NCI-H82 treated with DMSO at 0.1 percent for 48 hours (cell line): ENCODE measurements at regions not wholly inside any gene's neighbourhood (a gene's known extent, or its start where the extent isn't known, plus 50 kb on each side); places are given as distances from the start of the nearest gene placed in this dataset.

Experiments used
- DNase-seq: peaks from one replicate; lab custom pipeline; 2025; ENCODE audit not compliant: unreplicated experiment; lab: John Stamatoyannopoulos, UW

GRCh38 chr5:125126050-125126449 is 379.6 kb upstream of the ZNF608 start:
- DNase-seq, result no peak

GRCh38 chr5:125129151-125129806 is 382.8 kb upstream of the ZNF608 start:
- no peak for DNase-seq

DNA sequence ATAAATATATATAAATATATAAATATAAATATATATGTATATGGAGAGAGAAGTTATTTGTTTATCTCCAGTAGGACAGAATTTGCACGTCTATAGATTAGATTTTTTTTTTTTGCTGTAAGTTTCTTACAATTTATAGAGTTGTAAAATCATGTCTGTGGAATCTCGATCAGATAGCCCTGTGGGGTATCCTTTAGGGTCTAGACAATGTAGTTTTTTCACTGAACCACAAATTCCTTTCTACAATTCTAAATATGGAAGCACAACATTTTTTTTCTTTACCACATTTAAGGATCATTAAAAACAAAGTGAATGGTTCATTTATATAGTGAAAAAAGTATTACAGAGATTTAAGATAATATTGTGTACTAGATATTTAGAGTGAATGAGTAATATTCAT is 384.2 kb upstream of the ZNF608 start:
- no peak for DNase-seq

DNA sequence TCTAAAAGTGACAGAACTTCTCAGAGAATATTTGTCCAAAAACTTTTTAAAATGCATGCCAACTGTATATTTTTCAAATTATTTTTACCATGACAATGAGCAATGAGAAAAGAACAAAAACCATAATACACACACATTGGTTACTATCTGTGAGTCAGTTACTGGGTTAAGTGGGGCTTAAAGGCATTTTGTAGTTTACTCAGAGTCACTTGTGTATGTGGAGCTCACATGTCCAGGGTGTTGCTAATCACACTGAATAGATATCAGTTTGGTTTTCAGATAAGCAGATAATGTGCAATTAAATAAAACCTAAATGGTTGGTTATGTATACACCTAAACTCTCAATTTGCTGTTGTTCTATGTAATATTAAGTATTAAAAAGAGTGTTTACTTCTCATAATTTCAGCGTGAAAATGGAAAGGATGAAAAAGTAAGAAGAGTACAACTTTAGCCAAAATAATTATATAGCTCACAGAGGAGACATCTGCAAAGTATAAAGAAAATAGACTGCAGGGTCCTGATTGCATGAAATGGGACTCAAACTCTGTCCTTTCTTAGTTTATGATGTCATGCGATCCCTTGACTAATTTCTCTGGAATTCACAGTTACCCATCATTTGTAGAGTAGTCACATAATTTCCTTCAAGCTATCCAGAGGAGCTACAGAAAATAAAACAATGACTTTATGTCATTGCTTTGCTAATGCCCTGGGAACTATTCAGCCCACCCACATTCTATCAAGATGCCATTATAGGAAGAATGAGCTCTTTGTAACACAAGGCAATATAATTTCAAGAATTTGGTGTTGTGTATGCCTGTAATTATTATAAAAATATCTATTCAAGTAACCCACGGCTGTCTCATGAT is 388.0 kb upstream of the ZNF608 start:
- peak; percentile 4 for DNase-seq

DNA sequence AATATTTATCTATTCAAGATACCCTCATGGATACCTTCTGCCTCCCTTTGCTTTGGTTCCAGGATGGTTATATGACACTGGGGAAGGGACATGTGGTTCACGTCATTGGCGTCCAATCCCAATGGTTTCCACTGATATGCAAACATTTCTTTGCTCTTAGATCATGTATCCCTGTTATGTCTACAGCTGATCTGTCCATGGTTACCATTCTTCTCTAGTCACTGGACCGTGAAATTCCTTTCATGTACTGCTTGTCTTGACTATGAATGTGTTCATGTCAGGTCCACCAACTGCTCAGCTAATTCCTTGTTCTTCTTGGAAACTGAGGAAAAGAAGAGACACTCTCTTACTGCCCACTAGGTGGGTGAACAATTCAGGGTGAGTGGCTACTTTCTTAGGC is 391.1 kb upstream of the ZNF608 start:
- no peak for DNase-seq

DNA sequence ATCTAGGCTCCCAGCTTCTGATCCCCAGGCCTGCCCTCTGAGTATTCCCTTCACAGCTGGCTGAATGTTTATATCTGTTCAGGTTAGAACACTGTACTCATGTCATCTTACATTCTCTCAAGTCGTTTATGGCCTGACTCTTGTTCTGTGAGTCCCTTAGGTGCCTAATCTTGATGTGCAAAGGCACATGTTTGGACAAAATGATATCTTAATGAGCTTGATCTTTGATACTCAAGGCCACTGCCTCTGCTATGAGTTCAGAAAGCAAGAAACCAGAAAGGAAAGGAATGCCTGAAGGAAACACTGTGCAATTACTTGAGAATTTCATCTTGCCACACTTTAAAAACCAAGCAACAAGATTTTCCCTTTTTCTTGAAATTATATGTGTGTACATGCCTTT is 391.8 kb upstream of the ZNF608 start:
- DNase-seq, result no peak

DNA sequence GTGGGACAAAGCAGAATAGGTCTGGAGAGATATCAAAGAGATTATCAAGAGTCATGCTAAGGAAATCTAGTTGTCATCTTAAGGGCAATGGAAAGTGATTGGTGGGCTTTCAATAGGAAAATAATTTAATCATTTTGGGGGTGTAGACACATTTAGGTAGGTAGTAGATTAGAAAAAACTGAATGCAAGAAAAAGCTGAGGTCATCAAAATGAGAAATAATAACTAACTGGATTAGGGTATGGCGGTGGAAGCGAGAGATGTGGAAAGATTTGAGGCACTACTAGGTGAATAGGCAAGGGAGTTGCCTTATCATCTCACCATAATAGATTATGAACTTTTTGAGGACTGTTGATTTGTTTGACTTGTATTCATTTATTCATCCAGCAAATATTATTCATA is 393.2 kb upstream of the ZNF608 start:
- no peak for DNase-seq

- no peak for DNase-seq
These were observed 393.8 kb upstream of the ZNF608 start for GRCh38 chr5:125140220-125140619.

GRCh38 chr5:125140855-125141254 is 394.4 kb upstream of the ZNF608 start:
- peak; percentile 87 for DNase-seq

- DNase-seq, result no peak
These were observed 396.0 kb upstream of the ZNF608 start for GRCh38 chr5:125142458-125142857.

DNA sequence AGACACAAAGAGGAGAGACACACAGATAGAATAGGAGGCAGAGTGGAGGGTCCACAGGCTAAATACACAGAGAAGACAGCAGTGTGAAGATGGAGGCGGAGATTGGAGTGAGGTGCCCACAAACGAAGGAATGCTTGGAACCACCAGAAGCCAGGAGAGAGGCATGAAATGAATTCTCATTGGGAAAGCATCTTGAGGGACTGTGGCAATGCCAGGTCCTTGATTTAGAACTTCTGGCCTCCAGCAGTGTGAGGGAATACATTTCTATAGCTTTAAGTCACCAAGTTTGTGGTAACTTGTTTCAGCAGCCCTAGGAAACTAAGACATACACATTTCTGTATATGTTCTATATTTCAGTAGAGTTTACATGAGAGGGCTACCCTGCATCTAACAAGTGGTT is 396.6 kb upstream of the ZNF608 start:
- no peak for DNase-seq

- no peak for DNase-seq
These were observed 401.6 kb upstream of the ZNF608 start for GRCh38 chr5:125148076-125148475.

GRCh38 chr5:125148706-125149105 is 402.3 kb upstream of the ZNF608 start:
- no peak for DNase-seq

- DNase-seq, result no peak
These were observed 402.7 kb upstream of the ZNF608 start for GRCh38 chr5:125149110-125149509.

GRCh38 chr5:125149527-125149926 is 403.1 kb upstream of the ZNF608 start:
- DNase-seq, result peak; percentile 25

DNA sequence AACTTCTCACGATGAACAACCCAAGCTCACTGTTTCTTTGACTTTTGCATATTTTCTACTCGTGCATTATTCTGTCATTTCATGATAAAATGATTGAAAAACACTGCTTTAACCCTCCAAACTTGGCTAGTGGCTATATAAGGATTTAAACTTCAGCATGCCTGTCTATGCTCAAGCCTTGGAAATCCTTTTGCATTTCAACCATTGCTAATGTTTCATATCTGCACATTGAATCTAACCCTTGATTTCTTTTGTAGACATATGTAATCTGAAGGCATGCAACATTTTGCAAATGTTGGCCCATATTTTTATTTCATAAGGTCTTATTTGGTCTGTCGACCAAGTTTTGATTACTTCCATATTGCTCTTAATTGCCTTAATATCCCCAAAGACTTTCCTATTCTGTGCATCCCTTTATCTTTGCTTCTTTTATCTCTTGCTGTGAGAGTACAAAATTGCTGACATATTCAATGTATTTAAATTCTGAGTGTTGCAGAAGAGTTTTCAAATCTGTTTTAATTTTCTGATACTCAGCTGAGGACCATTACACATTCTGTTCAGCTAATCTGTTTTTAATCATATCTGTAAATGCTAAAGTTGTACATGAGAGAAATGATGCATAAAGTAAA is 403.7 kb upstream of the ZNF608 start:
- no peak for DNase-seq

GRCh38 chr5:125151150-125151900 is 404.9 kb upstream of the ZNF608 start:
- no peak for DNase-seq

DNA sequence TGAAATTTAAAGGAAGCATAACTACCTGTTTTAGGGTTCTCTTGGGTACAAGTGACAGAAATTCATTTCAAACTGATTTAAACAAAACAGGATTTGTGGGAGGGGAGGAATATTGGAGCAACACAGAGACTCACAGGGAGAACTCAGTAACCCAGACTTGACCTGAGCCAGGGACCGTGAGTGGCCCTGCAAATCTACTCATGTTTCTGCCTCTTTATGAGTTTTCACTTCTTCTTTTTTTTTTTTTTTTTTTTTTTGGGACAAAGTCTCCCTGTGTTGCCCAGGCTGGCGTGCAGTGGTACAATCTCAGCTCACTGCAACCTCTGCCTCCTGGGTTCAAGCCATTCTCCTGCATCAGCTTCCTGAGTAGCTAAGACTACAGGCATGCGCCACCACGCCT is 405.6 kb upstream of the ZNF608 start:
- no peak for DNase-seq

DNA sequence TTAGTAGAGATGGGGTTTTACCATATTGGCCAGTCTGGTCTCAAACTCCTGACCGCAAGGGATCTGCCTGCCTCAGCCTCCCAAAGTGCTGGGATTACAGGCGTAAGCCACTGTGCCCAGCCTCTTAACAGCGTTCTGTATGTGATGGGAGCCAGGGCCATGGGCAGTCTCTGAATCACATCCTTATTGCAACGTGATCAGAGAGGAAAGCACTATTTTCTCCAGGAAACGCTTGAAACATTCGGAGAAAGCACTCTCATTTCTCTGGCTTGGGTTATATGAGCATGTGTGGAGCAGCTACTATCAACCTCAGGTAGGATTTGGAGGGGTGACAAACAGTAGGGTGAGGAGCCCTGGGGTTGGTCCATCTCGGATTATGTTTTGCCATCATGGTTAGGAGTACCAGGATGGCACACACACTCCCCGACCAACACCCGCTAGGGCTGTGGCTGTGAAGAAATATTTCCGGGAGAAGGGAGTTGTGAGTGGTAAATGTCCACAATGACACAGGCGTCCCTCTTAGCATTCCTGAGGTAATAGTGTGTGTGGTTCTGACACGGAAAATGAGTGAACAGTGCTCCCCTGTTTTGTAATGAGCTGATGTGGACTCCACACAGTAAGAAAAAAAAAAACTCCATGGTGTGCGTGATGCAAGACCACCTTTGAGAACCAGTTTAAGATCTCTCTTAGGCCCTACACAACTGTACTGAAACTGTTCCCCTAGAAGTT is 406.2 kb upstream of the ZNF608 start:
- no peak for DNase-seq

DNA sequence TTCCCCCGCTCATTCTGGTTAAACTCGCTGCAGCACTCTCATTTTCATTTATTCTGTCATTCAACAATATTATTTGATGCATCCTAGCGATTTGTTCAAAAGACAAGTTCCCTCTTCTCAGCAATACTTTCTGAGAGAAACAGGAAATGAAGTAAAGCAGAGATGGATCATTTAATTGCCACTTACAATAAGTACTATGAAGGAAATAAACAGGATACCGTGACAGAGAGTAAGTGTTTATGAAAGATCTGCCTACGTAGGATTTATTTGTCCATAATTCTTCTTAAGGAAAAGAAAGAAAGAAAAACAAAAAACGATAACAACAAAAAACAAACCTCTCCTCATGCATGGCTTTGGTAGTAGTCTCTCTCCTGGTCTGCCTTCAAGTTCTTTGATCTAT is 406.8 kb upstream of the ZNF608 start:
- no peak for DNase-seq
